ENCODE measurements at regions not wholly inside any gene's neighbourhood (a gene's known extent, or its start where the extent isn't known, plus 50 kb on each side); places are given as distances from the start of the nearest gene placed in this dataset.

DNA sequence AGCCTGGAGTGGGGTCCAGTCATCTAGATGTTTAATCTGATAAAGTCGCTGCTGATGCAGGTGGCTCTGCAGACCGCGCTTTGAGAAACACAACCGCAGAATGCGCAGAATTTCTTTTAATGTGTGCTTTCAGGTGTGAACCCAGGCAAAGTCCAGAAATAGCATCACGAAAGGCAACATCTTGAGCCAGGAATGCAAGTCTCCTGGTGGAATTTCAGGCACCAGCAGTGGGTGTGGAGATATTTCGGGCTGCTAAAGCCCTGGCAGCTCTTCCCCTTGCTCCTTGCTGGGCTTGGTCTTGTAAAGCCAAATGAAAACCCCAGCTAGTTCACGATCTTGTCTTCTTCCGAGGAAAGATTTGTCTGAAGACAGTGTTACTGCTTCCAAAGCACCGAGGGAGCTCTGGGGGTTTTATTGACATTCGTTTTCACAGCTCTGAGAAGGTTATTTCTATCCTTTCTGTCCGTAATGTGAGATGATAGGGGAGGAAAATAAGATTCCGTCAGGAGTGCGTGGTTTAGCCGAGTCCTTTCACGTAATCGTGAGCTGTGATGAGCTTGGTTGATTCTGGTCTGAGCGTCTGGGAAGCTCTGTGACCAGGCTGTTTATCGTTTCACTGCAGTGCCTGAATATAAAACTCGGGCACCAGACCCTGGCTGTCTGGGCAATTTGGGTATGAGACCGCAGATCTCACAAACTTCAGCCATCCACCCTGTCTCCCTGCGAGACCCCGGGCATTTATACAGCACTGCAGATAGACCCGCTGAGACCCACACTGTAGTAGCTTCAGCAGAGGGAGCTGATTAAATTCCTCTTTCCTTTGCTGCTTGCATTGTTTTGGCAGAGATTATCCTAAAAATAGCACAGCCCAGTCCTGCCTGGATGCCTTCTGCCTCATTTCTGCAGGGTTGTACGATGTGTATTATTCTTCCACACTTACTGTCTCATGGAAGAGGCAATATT lies 67.0 kb upstream of the SLC25A26 start:
- Histone ChIP-seq H3K36me3 (ENCODE audit: insufficient read depth, low read length) (no peaks in the 10 kb centered on the region), H3F3A (ENCODE audit: insufficient read depth, low read length, poor library complexity, severe bottlenecking) (no peaks in the 10 kb centered on the region), H3K27ac (ENCODE audit: low read length) (no peak overlapping the region), H3K4me2 (ENCODE audit: low read length) (no peak overlapping the region), H3K9me3 (ENCODE audit: low read length) (no peaks in the 10 kb centered on the region), H2AFZ (ENCODE audit: low read depth, low read length) (no peak overlapping the region), H3K9me2 (ENCODE audit: insufficient read depth, low read length) (no peaks in the 10 kb centered on the region), H3K79me2 (replicated peaks; ENCODE audit: insufficient read depth, low read length) (no peaks in the 10 kb centered on the region), H4K20me1 (ENCODE audit: insufficient read depth) (no peaks in the 10 kb centered on the region), H3K27me3 (ENCODE audit: insufficient read depth, low read depth, low read length) (no peaks in the 10 kb centered on the region), H3K4me3 (ENCODE audit: low read length) (no peak overlapping the region), H3K9ac (ENCODE audit: low read length) (no peak overlapping the region)
- TF ChIP-seq EP300 (conservative IDR thresholded peaks at IDR 0.05; ENCODE audit: poor library complexity, severe bottlenecking) (no peak), SMC3 (conservative IDR thresholded peaks at IDR 0.05; ENCODE audit: poor library complexity) (no peak), POLR2AphosphoS5 (IDR thresholded peaks at IDR 0.05) (no peak), TAF1 (IDR thresholded peaks at IDR 0.05; ENCODE audit: low read depth) (no peak), RAD21 (conservative IDR thresholded peaks at IDR 0.05) (no peak), MXI1 (conservative IDR thresholded peaks at IDR 0.05; ENCODE audit: poor library complexity, severe bottlenecking) (no peak), EZH2 (IDR thresholded peaks at IDR 0.05; ENCODE audit: borderline replicate concordance, insufficient read depth, low read length, poor library complexity, severe bottlenecking) (no peak)
- TF ChIP-seq, protein P1, sequence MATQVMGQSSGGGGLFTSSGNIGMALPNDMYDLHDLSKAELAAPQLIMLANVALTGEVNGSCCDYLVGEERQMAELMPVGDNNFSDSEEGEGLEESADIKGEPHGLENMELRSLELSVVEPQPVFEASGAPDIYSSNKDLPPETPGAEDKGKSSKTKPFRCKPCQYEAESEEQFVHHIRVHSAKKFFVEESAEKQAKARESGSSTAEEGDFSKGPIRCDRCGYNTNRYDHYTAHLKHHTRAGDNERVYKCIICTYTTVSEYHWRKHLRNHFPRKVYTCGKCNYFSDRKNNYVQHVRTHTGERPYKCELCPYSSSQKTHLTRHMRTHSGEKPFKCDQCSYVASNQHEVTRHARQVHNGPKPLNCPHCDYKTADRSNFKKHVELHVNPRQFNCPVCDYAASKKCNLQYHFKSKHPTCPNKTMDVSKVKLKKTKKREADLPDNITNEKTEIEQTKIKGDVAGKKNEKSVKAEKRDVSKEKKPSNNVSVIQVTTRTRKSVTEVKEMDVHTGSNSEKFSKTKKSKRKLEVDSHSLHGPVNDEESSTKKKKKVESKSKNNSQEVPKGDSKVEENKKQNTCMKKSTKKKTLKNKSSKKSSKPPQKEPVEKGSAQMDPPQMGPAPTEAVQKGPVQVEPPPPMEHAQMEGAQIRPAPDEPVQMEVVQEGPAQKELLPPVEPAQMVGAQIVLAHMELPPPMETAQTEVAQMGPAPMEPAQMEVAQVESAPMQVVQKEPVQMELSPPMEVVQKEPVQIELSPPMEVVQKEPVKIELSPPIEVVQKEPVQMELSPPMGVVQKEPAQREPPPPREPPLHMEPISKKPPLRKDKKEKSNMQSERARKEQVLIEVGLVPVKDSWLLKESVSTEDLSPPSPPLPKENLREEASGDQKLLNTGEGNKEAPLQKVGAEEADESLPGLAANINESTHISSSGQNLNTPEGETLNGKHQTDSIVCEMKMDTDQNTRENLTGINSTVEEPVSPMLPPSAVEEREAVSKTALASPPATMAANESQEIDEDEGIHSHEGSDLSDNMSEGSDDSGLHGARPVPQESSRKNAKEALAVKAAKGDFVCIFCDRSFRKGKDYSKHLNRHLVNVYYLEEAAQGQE (IDR thresholded peaks at IDR 0.05; ENCODE audit: borderline replicate concordance) = no peak
- TF ChIP-seq, protein P2, sequence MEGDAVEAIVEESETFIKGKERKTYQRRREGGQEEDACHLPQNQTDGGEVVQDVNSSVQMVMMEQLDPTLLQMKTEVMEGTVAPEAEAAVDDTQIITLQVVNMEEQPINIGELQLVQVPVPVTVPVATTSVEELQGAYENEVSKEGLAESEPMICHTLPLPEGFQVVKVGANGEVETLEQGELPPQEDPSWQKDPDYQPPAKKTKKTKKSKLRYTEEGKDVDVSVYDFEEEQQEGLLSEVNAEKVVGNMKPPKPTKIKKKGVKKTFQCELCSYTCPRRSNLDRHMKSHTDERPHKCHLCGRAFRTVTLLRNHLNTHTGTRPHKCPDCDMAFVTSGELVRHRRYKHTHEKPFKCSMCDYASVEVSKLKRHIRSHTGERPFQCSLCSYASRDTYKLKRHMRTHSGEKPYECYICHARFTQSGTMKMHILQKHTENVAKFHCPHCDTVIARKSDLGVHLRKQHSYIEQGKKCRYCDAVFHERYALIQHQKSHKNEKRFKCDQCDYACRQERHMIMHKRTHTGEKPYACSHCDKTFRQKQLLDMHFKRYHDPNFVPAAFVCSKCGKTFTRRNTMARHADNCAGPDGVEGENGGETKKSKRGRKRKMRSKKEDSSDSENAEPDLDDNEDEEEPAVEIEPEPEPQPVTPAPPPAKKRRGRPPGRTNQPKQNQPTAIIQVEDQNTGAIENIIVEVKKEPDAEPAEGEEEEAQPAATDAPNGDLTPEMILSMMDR (IDR thresholded peaks at IDR 0.05; ENCODE audit: poor library complexity, severe bottlenecking) = no peak

DNA sequence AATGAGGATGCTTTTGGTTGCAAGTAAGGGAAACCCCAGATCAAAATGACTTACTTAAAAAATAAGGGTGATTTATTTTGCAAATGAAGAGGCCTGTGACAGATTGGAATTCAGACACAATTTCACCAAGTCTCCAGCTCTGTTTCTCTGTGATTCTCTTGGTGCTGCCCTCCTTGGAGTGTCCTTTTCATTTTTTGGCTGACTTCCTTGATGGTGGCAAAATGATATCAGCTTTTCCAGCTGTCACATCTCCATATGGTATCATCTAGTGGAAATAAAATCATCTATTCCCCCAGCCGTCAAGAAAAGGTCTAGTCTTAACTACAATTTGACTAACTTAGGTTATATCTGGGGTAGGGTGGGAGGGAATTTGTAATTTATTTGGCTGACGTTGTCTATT lies 68.5 kb upstream of the SLC25A26 start:
- TF ChIP-seq TAF1 (IDR thresholded peaks at IDR 0.05; ENCODE audit: low read depth) = no peak
- Histone ChIP-seq H3K9ac (ENCODE audit: low read length) (no peak overlapping the region), H3K9me3 (ENCODE audit: low read length) (no peaks in the 10 kb centered on the region), H3K4me3 (ENCODE audit: low read length) (no peak overlapping the region), H3K36me3 (ENCODE audit: insufficient read depth, low read length) (no peaks in the 10 kb centered on the region), H3K79me2 (replicated peaks; ENCODE audit: insufficient read depth, low read length) (no peaks in the 10 kb centered on the region), H3K27ac (ENCODE audit: low read length) (no peak overlapping the region), H2AFZ (ENCODE audit: low read depth, low read length) (no peak overlapping the region), H4K20me1 (ENCODE audit: insufficient read depth) (no peaks in the 10 kb centered on the region), H3F3A (ENCODE audit: insufficient read depth, low read length, poor library complexity, severe bottlenecking) (no peaks in the 10 kb centered on the region), H3K27me3 (ENCODE audit: insufficient read depth, low read depth, low read length) (no peaks in the 10 kb centered on the region), H3K9me2 (ENCODE audit: insufficient read depth, low read length) (no peaks in the 10 kb centered on the region), H3K4me2 (ENCODE audit: low read length) (no peak overlapping the region)

Data from neural cell (in vitro differentiated cells).